Activated CD4-positive, CD25-positive, alpha-beta regulatory T cell treated with anti-CD3 and anti-CD28 coated beads, Interleukin-2, amount 50 U/mL, for 72 hours (primary cell): ENCODE measurements at regions not wholly inside any gene's neighbourhood (a gene's known extent, or its start where the extent isn't known, plus 50 kb on each side); places are given as distances from the start of the nearest gene placed in this dataset.
"Not testable (repeated sequence)": the region's sequence is repeated elsewhere in the genome, so short reads cannot be mapped to it uniquely, and the experiment has no call there.

Experiments used
- DNase-seq: peaks from one replicate; pipeline ENCODE4 v3.0.0; 2021

- DNase-seq = no peak
These were observed 123.0 kb upstream of the TMPRSS2 start for GRCh38 chr21:41630917-41631316.

DNA sequence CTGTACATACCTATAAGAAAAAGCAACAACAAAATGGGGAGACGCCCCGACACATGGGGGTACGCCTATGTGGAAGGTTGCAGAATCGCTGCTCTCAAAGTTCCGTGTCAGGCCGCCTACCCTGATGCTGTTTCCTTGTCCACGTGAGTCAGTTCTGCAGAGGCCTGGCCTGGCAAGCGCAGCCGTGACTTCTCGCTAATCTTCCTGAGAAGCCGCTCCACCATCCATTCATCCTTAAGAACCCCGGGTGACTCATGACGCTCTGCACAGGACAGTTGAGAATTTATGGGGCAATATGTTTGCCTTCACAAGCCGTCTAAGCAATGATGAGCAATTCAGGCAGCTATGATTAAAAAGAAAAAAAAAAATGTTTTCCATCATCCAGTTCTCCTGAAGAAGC is 122.3 kb upstream of the TMPRSS2 start:
- no peak for DNase-seq

DNA sequence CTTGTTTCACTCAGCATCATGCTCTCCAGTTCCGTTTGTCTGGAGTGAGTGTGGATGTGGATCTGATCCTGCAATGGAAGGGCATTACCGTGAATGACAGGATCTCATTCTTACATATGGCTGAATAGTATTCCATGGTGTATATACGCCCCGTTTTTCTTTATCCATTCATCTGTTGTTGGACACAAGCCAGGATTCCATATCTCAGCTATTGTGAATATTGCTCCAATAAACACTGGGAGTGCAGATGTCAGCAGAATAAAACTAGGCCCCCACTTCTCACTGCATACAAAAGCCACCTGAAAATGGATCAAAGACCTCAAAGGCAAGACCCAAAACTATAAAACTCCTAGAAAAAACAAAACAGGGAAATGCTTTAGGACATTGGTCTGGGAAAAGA is 120.3 kb upstream of the TMPRSS2 start:
- DNase-seq = no peak

DNA sequence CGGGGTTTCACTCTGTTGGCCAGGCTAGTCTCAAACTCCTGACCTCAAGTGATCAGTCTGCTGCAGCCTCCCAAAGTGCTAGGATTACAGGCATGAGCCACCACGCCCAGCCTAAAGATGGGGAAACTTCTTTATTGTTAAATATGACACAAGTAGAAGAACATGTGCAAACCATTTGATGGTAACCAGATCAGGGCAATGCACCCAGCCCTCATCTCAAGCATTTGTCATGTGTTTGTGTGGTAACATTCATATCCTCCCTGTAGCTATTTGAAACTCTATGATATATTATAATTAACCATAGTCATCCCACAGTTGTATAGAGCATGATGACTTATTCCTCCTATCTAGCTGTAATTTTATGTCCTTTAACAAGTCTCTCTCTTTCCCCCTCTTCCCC is 119.5 kb upstream of the TMPRSS2 start:
- no peak for DNase-seq

DNA sequence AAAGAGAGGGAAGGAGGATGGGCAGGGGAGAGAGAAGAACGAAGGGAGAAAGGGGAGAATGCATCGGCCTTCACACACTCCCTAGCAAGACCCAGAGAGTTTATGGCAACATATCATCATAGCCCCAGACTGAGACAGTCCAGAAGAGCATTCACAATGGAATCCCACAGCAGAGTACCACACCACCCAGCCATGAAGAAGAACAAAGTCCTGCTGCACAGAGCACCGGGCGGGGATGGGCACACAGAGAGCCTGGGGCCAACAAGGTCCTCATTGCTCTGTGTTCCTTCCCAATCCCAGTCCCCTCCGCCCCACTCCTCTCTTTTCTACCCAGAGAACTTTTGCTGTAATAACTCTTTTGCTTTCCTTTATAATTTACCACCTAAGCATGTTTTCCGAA is 118.1 kb upstream of the TMPRSS2 start:
- no peak for DNase-seq

- DNase-seq = no peak
These were observed 117.5 kb upstream of the TMPRSS2 start for GRCh38 chr21:41625428-41625827.

DNA sequence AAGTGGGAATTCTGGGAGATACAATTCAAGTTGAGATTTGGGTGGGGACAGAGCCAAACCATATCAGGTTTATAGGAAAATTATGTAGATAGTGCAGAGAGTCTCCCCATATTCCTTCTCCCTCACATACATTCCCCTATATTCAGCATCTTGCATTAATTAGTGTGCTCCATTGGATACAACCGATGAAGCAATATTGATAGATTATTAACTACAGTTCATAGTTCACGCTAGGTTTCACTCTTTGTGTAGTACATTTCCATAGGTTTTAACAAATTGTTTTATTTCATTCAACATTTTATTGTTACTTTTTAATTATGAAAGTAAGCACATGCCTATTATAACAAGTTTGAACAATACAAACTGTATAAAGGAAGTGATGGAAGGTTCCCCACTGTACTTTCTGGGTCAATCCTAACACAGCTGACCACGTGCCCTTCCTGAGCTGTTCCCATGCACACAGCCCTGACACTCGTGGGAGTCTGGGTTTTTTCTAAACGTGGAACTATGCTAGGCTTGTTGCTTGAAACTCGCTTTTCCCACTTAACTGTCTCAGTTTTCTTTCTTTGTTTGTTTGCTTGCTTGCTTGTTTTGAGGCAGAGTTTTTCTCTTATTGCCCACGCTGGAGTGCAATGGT is 116.8 kb upstream of the TMPRSS2 start:
- DNase-seq = no peak

GRCh38 chr21:41623945-41624344 is 116.0 kb upstream of the TMPRSS2 start:
- DNase-seq = no peak

DNA sequence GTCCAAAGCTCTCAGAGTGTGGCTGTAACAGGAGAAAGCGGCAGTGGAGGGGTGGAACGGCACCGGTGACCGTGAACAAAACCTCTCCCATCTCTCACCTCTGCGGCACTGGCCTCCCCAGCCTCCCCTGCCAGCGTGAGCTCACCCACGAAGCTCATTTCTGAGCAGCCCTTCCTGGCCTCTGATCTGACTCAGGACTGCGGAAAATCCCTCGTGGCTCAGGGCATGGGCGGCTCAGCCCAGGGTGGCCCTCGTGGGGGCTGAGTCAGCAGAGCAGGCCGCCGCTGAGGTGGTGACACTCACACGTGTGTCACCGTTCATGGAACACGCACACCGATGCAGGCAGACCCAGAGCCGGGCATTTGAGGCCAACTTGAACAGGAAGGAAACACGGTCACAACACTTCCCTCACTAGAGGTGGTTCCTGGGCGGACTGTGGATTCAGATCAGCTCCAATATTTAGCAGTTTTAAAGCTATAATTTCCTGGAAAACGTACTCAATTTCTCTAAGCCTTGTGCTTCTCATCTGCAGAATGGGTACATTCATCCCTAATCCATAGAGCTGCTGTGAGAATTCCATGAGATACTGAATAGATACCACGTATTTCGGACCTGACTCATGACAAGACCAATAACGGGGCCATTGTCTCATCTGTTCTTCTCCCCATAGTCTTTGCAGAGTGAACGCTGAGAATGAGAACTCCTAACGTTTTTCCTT is 115.0 kb upstream of the TMPRSS2 start:
- DNase-seq = no peak

DNA sequence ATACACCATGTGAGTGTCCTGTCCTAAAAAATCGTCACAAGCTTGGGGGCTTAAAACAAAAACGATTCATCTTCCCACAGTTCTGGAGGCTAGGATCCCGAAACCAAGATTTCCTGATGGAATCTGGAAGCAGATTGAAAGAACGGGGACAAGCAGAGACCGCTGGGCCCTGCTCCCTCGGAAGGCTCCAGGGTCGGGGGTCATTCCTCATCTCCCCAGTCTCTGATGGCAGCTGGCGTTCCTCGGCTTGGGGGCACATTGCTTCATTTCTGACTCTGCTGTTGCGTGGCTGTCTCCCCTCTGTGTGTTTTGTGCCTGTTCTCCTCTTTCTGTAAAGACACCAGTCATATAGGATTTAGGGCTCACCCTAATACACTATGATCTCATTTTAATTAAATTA is 114.2 kb upstream of the TMPRSS2 start:
- DNase-seq = no peak

DNA sequence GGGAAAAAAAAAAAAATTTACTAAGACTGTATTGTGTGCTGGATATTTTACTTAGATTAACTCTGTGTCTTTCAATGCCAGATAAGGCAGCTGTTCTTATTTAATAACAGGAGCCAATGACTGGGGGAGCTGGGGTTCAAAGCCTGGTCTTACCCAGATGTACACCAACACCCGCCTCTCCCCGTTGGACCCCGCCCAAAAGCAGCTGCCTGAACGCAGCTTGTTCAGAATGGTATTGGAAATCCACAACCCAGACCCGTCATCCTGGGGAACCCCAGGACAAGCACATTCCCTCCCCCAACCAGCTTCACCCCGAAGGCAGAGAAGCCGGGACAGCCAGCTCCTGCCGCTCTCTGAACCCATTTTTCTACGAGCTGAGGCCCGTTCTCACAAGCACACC is 113.6 kb upstream of the TMPRSS2 start:
- DNase-seq = no peak

DNA sequence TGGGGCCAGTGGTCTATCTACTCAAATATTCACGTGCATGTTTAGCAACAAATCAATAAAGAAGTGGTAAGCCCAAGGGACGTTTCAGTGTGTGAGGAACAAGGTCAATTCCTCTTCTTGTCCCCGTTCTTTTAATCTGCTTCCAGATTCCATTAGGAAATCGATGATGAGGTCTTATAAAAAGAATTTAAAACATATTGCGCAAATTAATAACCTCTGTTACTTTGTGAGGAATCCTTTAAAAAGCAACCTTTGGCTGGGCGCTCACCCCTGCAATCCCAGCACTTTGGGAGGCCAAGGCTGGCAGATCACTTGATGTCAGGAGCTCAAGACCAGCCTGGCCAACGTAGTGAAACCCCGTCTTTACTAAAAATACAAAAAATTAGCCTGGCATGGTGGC is 113.0 kb upstream of the TMPRSS2 start:
- no peak for DNase-seq

DNA sequence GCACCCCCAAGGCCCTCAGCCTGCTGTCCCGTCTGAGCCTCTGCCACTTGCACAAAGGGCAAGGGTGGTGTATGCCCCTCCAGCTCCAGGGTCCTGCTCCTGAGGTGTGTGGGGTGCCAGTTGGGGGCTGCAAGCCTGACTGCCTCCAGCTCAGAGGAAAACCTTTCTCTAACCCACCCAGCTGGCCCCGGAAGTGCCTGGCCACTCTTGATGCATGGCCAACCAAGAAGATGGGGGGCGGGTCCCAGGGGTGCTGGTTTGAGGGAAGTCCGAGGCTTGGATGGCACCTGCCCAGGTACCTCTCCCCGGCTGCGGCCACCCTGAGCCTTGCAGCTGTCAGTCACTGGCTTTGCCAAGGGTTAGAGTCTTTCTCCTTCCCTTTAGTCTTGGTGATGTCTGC is 112.6 kb upstream of the TMPRSS2 start:
- DNase-seq = no peak

DNA sequence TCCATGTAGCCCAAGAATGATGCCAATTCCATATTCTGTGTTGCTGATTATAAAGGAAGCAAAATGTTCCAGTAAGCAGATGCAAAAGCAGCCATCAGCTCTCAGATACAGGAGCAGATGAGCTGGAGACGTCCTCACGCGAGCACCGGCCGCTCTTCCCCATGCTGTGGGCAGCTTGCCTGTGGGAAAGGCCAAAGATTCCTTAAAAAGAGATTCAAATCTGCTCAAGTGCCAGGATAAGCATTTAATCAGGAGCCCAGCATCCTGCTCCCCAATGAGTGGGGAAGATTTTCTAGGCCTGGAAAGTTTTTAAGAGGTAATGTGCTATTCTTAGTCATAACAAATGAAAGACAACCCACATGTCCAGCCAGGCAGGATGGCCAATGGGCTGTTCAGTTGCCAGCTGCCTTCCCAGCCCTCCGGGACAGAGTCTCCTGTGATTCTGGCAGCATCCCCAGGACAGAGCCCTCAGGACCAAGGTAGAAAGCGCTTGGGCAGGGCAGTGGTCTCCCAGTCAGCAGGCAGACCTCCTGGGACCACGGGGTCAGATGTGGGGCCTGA is 108.2 kb upstream of the TMPRSS2 start:
- no peak for DNase-seq

GRCh38 chr21:41615613-41616012 is 107.7 kb upstream of the TMPRSS2 start:
- no peak for DNase-seq

- DNase-seq = no peak
These were observed 106.6 kb upstream of the TMPRSS2 start for GRCh38 chr21:41614511-41614910.

DNA sequence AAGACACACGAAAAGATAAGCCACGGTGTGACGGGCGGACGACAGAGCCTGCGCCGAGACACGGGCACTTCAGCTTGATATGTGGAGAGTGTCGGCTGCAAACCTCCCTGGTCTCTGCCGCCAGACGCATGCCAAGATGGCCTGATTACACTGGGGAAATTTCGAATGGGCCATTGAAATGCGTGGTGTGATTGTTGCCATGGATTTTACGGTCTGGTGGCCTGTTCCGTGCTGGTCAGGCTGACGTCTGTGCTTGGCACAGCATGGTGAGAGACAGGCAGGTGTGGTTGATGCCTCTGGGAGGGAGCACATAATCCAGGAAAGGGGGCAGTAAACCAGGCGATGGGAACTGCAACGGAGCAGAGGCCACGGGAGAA is 105.6 kb upstream of the TMPRSS2 start:
- DNase-seq = no peak

DNA sequence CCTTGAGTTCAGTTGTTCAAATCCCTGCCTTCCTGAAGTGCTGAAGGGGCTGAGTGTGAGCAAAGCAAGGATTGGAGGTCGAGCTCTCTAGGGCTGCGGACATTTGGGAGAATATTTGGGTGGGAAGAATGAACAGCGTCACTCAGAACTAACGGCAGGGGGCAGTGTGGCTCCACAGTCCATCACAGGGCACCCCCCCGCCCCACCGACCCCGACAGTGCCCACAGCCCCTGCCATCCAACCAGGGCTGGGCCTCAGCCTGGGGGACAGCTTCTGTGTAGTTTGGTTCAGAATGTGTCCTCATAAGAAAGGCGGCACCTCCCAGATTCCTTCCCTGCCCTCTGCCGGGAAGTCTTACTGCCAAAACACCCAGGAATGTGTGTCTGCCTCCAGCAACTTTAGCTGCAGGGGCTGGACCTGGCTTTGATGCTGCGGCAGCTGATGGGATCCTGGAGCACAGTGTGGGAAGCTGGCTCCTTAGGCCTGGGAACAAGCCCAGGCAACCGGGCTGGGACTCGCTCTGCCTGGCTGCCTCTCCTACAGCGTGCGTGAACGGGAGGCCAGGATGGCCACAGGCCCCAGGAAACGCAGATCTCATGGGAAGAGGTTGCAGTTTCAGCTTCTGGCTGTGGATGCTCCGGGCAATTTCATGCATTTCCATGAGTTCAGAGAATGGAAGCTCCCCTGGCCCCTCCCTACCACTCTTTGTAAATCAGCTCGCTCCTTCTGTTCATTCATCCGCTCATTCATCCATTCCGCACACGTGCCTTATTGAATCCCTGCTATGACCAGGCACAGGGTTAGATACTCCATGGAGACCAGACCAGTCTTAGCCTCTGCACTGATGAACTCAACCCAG is 104.9 kb upstream of the TMPRSS2 start:
- DNase-seq = no peak

- DNase-seq = no peak
These were observed 104.1 kb upstream of the TMPRSS2 start for GRCh38 chr21:41611966-41612606.

DNA sequence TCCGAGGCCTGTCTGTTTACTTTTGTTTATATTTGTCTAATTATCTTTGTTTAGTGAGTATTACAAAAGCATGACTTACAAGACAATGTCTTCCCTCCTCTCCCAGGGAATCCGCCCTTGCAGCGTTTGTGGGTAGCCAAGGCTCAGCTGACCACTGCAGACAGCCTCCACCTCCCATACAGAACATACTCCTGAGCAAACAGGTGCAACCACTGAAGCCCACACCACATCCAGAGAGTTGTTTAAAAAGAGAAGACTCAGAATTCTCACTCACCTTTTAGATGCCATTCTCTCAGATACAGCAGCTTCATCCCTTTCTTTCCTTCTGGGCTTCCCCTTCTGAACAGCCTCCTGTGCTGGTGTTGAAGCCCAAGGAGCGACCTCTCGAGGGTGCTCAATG is 103.5 kb upstream of the TMPRSS2 start:
- no peak for DNase-seq

DNA sequence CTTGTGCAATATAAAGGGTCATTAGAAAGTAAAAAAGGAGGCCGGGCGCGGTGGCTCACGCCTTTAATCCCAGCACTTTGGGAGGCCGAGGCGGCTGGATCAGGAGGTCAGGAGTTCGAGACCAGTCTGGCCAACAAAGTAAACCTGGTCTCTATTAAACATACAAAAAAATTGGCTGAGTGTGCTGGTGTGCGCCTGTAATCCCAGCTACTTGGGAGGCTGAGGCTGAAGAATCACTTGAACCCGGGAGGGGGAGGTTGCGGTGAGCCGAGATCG is 102.8 kb upstream of the TMPRSS2 start:
- DNase-seq = not testable (repeated sequence)

DNA sequence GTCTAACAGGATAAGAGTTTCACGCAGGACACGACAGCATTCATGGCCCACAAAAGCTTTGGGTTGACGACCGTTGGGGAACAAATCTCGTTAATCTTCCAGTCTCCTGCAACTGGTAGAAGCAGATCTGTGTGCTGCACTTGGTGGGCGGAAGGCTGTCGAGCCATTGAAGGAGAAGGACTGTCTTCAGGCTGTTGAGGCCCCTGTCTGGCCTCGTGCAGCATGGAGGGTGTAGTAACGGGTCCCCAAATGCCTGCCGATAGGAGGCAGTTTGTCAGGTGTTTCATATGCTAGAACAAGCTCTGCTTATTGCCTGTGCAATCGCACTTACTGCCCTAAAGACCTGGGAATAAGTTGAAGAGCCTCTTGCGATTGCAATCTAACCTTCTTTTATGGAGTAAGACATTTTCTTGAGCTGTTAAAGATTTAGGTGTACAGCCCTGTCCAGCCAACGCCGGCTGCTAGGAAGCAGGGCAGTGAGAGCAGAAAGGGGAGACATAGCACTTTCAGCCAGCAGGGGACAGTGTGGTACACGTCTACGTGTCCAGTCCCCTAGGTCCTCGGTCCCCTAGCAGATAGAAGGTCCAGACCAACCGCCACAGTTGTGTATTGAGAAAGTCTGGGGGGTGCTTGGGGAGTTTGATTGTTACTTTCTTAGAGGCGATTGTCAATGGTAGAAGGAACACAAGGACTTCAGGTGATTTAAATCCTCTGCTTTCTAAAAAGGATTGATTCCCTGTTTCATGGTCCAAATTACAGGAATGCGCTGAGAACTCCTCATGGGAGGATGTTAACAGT is 102.3 kb upstream of the TMPRSS2 start:
- DNase-seq = peak; percentile 37

DNA sequence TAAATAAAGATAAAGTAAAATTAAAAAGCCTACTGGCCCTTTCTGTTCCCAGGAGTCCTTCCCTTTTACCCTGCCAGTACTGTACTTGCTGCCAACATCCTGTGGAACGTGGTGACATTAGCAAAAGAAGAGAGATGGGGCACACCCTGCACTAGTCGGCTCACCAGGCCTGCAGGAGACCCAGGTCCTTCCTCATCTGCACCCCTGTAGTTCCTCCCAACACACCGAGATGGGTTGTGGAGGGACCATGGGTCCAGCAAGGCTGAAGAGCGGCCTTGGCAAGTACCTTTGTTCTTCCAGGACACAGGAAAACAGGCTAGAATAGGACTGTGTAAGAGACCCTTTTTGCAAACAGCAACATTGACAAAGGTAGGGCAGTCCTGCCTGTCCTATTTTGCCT is 98.7 kb upstream of the TMPRSS2 start:
- no peak for DNase-seq
